Testis (tissue), 2 donors: ENCODE measurements at regions not wholly inside any gene's neighbourhood (a gene's known extent, or its start where the extent isn't known, plus 50 kb on each side); places are given as distances from the start of the nearest gene placed in this dataset.
"Not testable (repeated sequence)": the region's sequence is repeated elsewhere in the genome, so short reads cannot be mapped to it uniquely, and the experiment has no call there.

ENCODE experiments used
- POLR2A ChIP-seq: fragments of 450-650 bp; IDR thresholded peaks from one replicate; pipeline ENCODE4 v1.6.1; 2017; ENCODE audit warnings: antibody characterized with exemption, mild to moderate bottlenecking, moderate library complexity
- TF ChIP-seq, protein P1 (sequence below), 3 experiments: fragments of 450-650 bp in 2 of 3; fragments of 200-600 bp in 1 of 3; sonication (generic) in 1 of 3; IDR thresholded peaks; one replicate each; pipeline ENCODE4 v1.5.1; 2016 to 2019; ENCODE audit warnings: antibody characterized with exemption in 3 of 3, mild to moderate bottlenecking in 2 of 3, moderate library complexity in 1 of 3

GRCh38 chr7:8368007-8368406 is 65.4 kb upstream of the NXPH1 start:
- TF ChIP-seq, protein P1, sequence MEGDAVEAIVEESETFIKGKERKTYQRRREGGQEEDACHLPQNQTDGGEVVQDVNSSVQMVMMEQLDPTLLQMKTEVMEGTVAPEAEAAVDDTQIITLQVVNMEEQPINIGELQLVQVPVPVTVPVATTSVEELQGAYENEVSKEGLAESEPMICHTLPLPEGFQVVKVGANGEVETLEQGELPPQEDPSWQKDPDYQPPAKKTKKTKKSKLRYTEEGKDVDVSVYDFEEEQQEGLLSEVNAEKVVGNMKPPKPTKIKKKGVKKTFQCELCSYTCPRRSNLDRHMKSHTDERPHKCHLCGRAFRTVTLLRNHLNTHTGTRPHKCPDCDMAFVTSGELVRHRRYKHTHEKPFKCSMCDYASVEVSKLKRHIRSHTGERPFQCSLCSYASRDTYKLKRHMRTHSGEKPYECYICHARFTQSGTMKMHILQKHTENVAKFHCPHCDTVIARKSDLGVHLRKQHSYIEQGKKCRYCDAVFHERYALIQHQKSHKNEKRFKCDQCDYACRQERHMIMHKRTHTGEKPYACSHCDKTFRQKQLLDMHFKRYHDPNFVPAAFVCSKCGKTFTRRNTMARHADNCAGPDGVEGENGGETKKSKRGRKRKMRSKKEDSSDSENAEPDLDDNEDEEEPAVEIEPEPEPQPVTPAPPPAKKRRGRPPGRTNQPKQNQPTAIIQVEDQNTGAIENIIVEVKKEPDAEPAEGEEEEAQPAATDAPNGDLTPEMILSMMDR (IDR thresholded peaks at IDR 0.05), result not testable (repeated sequence)
- TF ChIP-seq POLR2A, result not testable (repeated sequence)
